22Rv1 (cell line): ENCODE measurements at regions not wholly inside any gene's neighbourhood (a gene's known extent, or its start where the extent isn't known, plus 50 kb on each side); places are given as distances from the start of the nearest gene placed in this dataset.

Experiments used
- H3K27ac ChIP-seq: fragments of 450-650 bp; 2 replicates; pipeline ENCODE4 v1.5.1; 2017
- ZFX ChIP-seq: fragments of 450-650 bp; IDR thresholded peaks from 2 replicates; pipeline ENCODE4 v1.6.1; 2017; ENCODE audit warnings: antibody characterized with exemption, borderline replicate concordance
- TF ChIP-seq, protein P1 (sequence below): fragments of 450-650 bp; IDR thresholded peaks from 2 replicates; pipeline ENCODE4 v1.5.1; 2017; ENCODE audit warnings: mild to moderate bottlenecking

DNA sequence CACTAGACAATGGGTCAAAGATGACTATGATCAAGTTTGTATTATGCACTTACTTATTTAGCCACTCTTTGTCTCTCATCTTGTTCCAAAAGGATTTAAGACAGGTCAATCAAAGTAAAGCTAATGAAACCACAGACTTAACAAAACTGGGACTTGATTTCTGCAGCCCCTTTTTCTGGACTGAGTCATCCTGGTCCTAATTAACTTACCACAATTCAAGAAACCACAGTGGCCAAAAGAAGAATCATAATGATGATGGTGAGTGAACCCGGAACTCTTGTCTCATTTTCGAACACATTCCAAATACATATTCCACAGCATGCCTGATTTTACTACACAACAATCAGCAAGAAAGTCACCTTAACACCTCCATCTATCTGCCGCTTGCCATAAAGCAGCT lies 1333.0 kb downstream of the ROBO1 start:
- no peak for TF ChIP-seq ZFX
- TF ChIP-seq, protein P1, sequence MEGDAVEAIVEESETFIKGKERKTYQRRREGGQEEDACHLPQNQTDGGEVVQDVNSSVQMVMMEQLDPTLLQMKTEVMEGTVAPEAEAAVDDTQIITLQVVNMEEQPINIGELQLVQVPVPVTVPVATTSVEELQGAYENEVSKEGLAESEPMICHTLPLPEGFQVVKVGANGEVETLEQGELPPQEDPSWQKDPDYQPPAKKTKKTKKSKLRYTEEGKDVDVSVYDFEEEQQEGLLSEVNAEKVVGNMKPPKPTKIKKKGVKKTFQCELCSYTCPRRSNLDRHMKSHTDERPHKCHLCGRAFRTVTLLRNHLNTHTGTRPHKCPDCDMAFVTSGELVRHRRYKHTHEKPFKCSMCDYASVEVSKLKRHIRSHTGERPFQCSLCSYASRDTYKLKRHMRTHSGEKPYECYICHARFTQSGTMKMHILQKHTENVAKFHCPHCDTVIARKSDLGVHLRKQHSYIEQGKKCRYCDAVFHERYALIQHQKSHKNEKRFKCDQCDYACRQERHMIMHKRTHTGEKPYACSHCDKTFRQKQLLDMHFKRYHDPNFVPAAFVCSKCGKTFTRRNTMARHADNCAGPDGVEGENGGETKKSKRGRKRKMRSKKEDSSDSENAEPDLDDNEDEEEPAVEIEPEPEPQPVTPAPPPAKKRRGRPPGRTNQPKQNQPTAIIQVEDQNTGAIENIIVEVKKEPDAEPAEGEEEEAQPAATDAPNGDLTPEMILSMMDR: no peak
- no peak overlapping the region for H3K27ac ChIP-seq

DNA sequence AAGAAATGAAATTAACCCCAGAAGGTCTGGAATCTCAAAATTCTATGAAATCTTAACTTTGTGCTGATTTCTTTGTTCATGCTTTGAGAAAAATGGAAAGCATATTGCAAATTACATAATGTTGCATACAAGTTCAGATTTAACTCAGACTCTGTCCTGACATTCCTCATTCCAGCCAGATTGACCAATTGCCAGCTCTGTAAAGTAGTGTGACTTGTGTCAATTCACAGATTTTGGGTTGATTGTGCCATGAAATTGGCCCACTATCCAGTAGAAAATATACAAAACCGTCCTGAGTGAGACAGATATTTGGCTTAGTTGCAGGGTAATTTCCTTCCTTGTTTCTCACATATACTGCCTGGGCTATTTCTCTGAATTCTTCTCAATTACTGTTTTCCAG lies 1312.6 kb downstream of the ROBO1 start:
- H3K27ac ChIP-seq: no peak overlapping the region
- TF ChIP-seq ZFX: no peak
- TF ChIP-seq, protein P1: no peak

DNA sequence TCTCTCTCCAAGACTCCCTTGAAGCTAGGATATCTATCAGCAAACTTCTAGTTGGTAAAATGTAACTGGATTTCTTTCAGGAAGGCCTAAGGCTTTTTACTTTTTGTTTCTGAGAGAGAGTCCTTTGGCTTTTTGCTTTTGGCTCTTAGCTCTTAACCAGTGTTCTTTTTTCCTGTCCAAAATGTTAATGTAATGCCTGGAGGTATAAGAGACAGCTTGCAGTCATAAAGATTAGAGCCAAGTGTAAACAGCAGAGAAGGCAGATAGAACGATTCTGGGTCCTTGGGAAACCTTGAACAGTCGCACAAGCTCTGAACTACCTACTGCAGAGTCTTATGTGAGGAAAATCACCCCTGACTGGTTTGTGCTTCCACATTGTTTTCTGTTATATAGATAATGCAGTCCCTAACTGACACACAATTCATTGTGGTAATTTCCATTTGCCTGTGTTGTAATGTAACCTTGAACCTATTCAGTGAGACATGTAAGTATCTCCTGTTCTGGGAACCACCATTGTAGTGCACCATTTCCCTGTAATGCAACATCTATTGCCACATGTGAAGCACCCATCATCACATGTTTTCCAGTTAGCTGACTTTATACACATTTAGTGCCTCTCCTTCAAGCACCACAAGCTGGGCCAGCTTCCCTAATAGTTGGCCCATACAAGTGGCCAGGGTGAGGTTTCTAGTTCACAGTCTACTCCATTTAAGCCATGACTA lies 1311.9 kb downstream of the ROBO1 start:
- no peak overlapping the region for H3K27ac ChIP-seq
- TF ChIP-seq, protein P1: no peak
- no peak for TF ChIP-seq ZFX

DNA sequence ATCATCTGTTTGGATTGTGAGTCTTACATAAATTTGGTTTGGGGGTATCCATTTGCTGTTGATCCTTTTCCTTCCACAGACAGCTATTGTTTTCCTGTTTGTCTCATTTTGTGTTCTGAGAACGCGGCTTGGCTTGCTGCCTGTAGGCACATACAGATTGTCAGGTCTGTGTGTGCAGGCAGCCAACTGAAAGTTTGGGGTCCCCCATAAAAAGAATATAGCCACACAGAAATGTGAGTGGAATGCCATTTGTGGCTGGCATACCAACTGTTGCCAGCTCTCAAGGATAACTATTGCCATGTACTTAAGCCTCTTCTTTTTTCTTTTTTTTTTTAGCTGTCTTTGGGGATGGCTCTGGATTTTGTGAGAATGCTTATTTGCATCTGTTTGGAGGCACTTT lies 1308.0 kb downstream of the ROBO1 start:
- H3K27ac ChIP-seq: no peak overlapping the region
- no peak for TF ChIP-seq ZFX
- TF ChIP-seq, protein P1: no peak

DNA sequence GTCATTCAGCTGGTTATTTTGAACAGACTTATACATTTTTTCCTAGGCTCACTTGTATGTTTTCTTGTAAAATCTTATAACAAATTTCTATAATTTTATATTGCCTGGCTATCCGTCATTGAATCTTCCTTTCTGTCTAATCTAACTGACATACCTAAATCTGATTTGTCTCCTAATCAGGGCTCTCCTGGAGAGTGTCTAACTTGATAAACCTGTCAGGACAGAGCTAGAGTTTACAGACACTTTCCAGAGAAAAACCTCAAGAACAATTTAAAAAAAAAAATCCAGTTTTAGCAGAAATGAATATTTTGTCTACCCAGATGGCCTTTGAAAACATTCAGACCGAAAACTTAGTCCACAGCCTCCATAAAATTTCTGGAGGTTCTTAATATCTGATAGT lies 1305.8 kb downstream of the ROBO1 start:
- TF ChIP-seq, protein P1: no peak
- no peak for TF ChIP-seq ZFX
- H3K27ac ChIP-seq: no peak overlapping the region

DNA sequence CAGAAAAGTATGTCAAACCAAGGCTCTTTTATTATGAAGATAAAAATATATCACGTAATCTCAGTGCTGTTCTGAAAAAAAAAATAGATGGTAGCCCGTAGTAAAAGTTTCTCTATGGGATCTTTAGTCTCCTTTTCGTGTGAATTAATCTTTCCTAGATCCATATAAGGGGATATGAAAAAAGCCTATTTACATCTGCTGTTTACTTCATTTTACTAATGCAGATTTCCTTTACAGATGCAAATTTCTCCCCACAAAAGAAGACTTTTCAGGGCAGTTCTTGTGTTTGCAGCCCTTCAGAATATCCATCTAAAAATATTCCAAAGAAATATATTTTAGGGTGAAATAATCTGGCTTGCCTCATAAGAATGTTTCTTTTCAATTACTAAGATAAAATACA lies 1291.7 kb downstream of the ROBO1 start:
- TF ChIP-seq, protein P1: no peak
- no peak for TF ChIP-seq ZFX
- H3K27ac ChIP-seq: no peak overlapping the region

DNA sequence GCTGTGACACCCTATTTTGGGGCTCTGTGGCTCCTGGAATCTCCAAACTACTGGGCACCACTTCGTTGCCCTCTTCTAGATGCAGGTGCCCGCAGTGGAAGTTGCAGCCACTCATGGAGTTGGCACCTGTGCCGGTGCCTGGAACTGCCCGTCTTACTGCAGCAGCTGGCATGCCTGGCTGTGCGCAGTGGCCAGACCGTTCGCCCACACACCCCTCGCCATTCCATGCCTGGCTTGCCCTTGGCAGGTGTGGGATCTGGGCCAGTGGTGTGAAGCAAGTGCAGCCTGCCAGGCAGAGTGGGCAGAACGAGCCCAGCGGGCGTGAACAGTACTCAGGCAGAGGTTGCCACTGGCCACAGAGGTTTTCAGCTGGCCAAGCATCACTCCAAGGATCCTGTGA lies 1286.7 kb downstream of the ROBO1 start:
- no peak for TF ChIP-seq ZFX
- TF ChIP-seq, protein P1: no peak
- H3K27ac ChIP-seq: no peak overlapping the region
